HL-60 (cell line): ENCODE measurements at regions not wholly inside any gene's neighbourhood (a gene's known extent, or its start where the extent isn't known, plus 50 kb on each side); places are given as distances from the start of the nearest gene placed in this dataset.

Source experiments
- DNase-seq, 2 experiments: peaks; one replicate each; pipeline ENCODE4 v3.0.0-alpha.2; 2010 to 2020; ENCODE audit warnings: low read depth in 1 of 2, low spot score in 1 of 2
- H3K27ac ChIP-seq: fragments of 250-450 bp; sonication (Bioruptor Pico); replicated peaks from 2 replicates; pipeline ENCODE4 v1.5.1; 2020; ENCODE audit warnings: mild to moderate bottlenecking, moderate library complexity
- H3K27me3 ChIP-seq: fragments of 250-450 bp; sonication (Bioruptor Pico); 2 replicates; pipeline ENCODE4 v1.5.1; 2021; ENCODE audit warnings: mild to moderate bottlenecking, moderate library complexity; ENCODE audit not compliant: insufficient read depth, poor library complexity, severe bottlenecking
- H3K4me3 ChIP-seq: replicated peaks from 2 replicates; pipeline ENCODE4 v1.5.1; 2011; ENCODE audit warnings: mild to moderate bottlenecking, control low read depth, low read length; ENCODE audit not compliant: insufficient read depth
- CTCF ChIP-seq: IDR thresholded peaks from one replicate; pipeline ENCODE4 v1.5.1; 2011; ENCODE audit warnings: low read length, control low read depth, inconsistent platforms; ENCODE audit not compliant: insufficient read depth
- GABPA ChIP-seq: IDR thresholded peaks from 2 replicates; pipeline ENCODE4 v1.6.1; 2012; ENCODE audit warnings: low read depth
- POLR2AphosphoS5 ChIP-seq: IDR thresholded peaks from 2 replicates; pipeline ENCODE4 v1.6.1; 2012; ENCODE audit warnings: low read depth
- REST ChIP-seq: IDR thresholded peaks from 2 replicates; pipeline ENCODE4 v1.6.1; 2012; ENCODE audit warnings: low read depth; ENCODE audit not compliant: insufficient replicate concordance
- SPI1 ChIP-seq: IDR thresholded peaks from 2 replicates; pipeline ENCODE4 v1.6.1; 2012; ENCODE audit warnings: low read depth, mild to moderate bottlenecking, borderline replicate concordance

GRCh38 chr17:79362772-79363305, 248.0 kb downstream of the RBFOX3 start:
- no peak overlapping the region for H3K4me3 ChIP-seq
- no peak overlapping the region for H3K27ac ChIP-seq
- H3K27me3 ChIP-seq: no peaks in the 10 kb centered on the region
- DNase-seq: no peak
- TF ChIP-seq POLR2AphosphoS5: no peak
- TF ChIP-seq GABPA: no peak
- no peak for TF ChIP-seq REST
- no peak for TF ChIP-seq CTCF
- TF ChIP-seq SPI1: no peak

- no peak for DNase-seq
- Histone ChIP-seq H3K27ac (no peak overlapping the region), H3K27me3 (no peaks in the 10 kb centered on the region), H3K4me3 (no peak overlapping the region)
- TF ChIP-seq POLR2AphosphoS5 (no peak), CTCF (no peak), REST (no peak), SPI1 (no peak), GABPA (no peak)
Observed at GRCh38 chr17:79361873-79362771, 248.7 kb downstream of the RBFOX3 start.

GRCh38 chr17:79361221-79361734, 249.6 kb downstream of the RBFOX3 start:
- DNase-seq: no peak
- H3K27me3 ChIP-seq: no peaks in the 10 kb centered on the region
- TF ChIP-seq GABPA (no peak), REST (no peak), CTCF (no peak), POLR2AphosphoS5 (no peak), SPI1 (no peak)

More at GRCh38 chr17:79361221-79361734, 249.6 kb downstream of the RBFOX3 start:
- Histone ChIP-seq H3K27ac (no peak overlapping the region), H3K4me3 (no peak overlapping the region)
